HEK293 (cell line): ENCODE measurements at regions not wholly inside any gene's neighbourhood (a gene's known extent, or its start where the extent isn't known, plus 50 kb on each side); places are given as distances from the start of the nearest gene placed in this dataset.

Source experiments
- CTCF ChIA-PET: fragments of 350-600 bp; formaldehyde crosslinking; extraction: SDS; loops from one replicate; lab custom pipeline; 2021; ENCODE audit warnings: antibody characterized with exemption; lab: Yijun Ruan, JAX
- POLR2A ChIA-PET: fragments of 300-600 bp; formaldehyde crosslinking; extraction: SDS; loops from one replicate; lab custom pipeline; 2020; ENCODE audit warnings: antibody characterized with exemption, inconsistent platforms; lab: Yijun Ruan, JAX
- H3K27ac ChIP-seq: fragments of 200-500 bp; sonication (Bioruptor generic); 2 replicates; pipeline ENCODE4 v1.5.1; 2014; ENCODE audit warnings: low read depth, low read length, control low read depth, inconsistent platforms; ENCODE audit errors: extremely low read depth
- H3K36me3 ChIP-seq, 2 experiments: fragments of 200-500 bp in 1 of 2; sonication (Bioruptor generic) in 1 of 2; 1 replicate in 1 of 2; 2 replicates in 1 of 2; pipeline ENCODE4 v1.5.1; 2014 to 2017; ENCODE audit warnings: inconsistent platforms in 2 of 2, low read length in 2 of 2; ENCODE audit not compliant: control insufficient read depth in 2 of 2, insufficient read depth in 1 of 2
- H3K4me1 ChIP-seq: fragments of 200-500 bp; sonication (Bioruptor generic); 2 replicates; pipeline ENCODE4 v1.5.1; 2014; ENCODE audit warnings: mild to moderate bottlenecking, low read length, inconsistent platforms; ENCODE audit not compliant: control insufficient read depth, insufficient read depth
- H3K4me3 ChIP-seq: 2 replicates; pipeline ENCODE4 v1.5.1; 2011; ENCODE audit warnings: low read depth, mild to moderate bottlenecking, control low read depth, low read length, moderate library complexity
- H3K9me3 ChIP-seq: fragments of 200-500 bp; sonication (Bioruptor generic); 2 replicates; pipeline ENCODE4 v1.5.1; 2014; ENCODE audit warnings: low read depth, low read length, inconsistent platforms; ENCODE audit not compliant: control insufficient read depth, insufficient read depth
- GFI1B ChIP-seq: fragments of 450-650 bp; formaldehyde crosslinking; IDR thresholded peaks from 2 replicates; pipeline ENCODE4 v1.5.1; 2016; ENCODE audit warnings: missing biosample characterization, missing genetic modification characterization
- GLI4 ChIP-seq: fragments of 450-650 bp; formaldehyde crosslinking; IDR thresholded peaks from 2 replicates; pipeline ENCODE4 v1.5.1; 2016; ENCODE audit warnings: missing biosample characterization, missing genetic modification characterization
- ZBTB20 ChIP-seq: fragments of 450-650 bp; formaldehyde crosslinking; IDR thresholded peaks from 2 replicates; pipeline ENCODE4 v1.5.1; 2016; ENCODE audit warnings: missing biosample characterization, missing genetic modification characterization
- ZNF211 ChIP-seq: fragments of 450-650 bp; formaldehyde crosslinking; IDR thresholded peaks from 2 replicates; pipeline ENCODE4 v1.5.1; 2016; ENCODE audit warnings: low read depth, missing biosample characterization, missing genetic modification characterization
- ZNF23 ChIP-seq: fragments of 450-650 bp; formaldehyde crosslinking; IDR thresholded peaks from 2 replicates; pipeline ENCODE4 v1.5.1; 2016; ENCODE audit warnings: missing biosample characterization, missing genetic modification characterization, borderline replicate concordance
- ZNF596 ChIP-seq: fragments of 450-650 bp; IDR thresholded peaks from 2 replicates; pipeline ENCODE4 v1.5.0; 2018; ENCODE audit warnings: missing biosample characterization, mild to moderate bottlenecking, missing genetic modification characterization, moderate library complexity
- ZNF707 ChIP-seq: fragments of 450-650 bp; formaldehyde crosslinking; IDR thresholded peaks from 2 replicates; pipeline ENCODE4 v1.5.1; 2016; ENCODE audit warnings: missing biosample characterization, missing genetic modification characterization
- TF ChIP-seq, protein P1 (sequence below): fragments of 450-650 bp; formaldehyde crosslinking; IDR thresholded peaks from 2 replicates; pipeline ENCODE4 v1.5.1; 2016; ENCODE audit warnings: missing biosample characterization, missing genetic modification characterization

DNA sequence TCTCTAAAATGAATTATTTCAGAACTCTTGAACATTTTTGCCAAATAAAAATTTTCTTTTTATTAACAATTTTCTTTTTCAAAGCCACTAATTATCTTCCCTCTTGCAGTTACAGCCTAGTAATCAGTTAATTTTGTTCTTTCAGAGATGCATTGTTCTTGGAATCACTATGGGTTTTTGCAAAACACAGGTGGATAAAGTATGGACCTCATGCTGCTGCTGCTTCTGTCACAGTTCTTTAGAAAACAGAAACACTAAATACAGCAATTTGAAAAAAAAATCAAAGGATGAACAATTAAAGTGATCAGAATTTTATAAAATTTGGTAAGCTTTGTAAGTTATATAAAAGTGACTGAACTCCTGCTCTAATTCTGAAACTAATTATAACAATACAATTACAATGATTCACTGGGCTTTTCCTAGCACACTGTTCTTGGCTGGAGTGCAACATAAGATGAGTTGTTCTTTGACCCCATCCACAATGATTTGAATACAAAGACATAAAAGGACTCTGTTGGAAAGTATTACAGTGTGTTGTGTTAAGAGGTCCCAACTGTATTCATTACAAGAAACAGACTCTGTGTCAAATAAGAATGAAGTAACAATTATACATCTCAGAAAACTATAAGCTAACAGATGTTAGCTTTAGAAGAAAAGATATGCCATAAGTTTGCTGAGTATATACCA, 59.4 kb upstream of the GK2 start:
- no peaks in the 10 kb centered on the region for H3K4me1 ChIP-seq
- no peak overlapping the region for H3K27ac ChIP-seq
- POLR2A ChIA-PET: no interaction called here
- TF ChIP-seq ZNF211 (tag by site-specific recombination) (no peak), ZNF23 (tag by site-specific recombination) (no peak), ZNF707 (tag by site-specific recombination) (no peak), GLI4 (tag by site-specific recombination) (no peak), ZNF596 (tag by site-specific recombination) (no peak), ZBTB20 (no peak)
- TF ChIP-seq, all 188 proteins: peak for 0
- Histone ChIP-seq H3K4me3 (no peak overlapping the region), H3K36me3 (no peaks in the 10 kb centered on the region), H3K9me3 (no peaks in the 10 kb centered on the region)
- CTCF ChIA-PET: no interaction called here

GRCh38 chr4:79466621-79467020, 58.6 kb upstream of the GK2 start:
- Histone ChIP-seq H3K4me3 (no peak overlapping the region), H3K9me3 (no peaks in the 10 kb centered on the region), H3K4me1 (no peaks in the 10 kb centered on the region), H3K36me3 (no peaks in the 10 kb centered on the region), H3K27ac (no peak overlapping the region)
- ChIA-PET CTCF (no interaction called here), POLR2A (no interaction called here)
- TF ChIP-seq GFI1B (tag by site-specific recombination) (no peak), ZBTB20 (no peak), ZNF707 (tag by site-specific recombination) (no peak)
- TF ChIP-seq, protein P1, sequence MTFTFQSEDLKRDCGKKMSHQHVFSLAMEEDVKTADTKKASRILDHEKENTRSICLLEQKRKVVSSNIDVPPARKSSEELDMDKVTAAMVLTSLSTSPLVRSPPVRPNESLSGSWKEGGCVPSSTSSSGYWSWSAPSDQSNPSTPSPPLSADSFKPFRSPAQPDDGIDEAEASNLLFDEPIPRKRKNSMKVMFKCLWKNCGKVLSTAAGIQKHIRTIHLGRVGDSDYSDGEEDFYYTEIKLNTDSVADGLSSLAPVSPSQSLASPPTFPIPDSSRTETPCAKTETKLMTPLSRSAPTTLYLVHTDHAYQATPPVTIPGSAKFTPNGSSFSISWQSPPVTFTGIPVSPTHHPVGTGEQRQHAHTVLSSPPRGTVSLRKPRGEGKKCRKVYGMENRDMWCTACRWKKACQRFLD (tag by site-specific recombination): no peak
